Right lobe of liver (tissue), 4 donors: ENCODE measurements at regions not wholly inside any gene's neighbourhood (a gene's known extent, or its start where the extent isn't known, plus 50 kb on each side); places are given as distances from the start of the nearest gene placed in this dataset.

Source experiments
- CTCF ChIP-seq, 4 donors: fragments of 200-600 bp in 3 of 4; fragments of 450-650 bp in 1 of 4; IDR thresholded peaks; one replicate each; pipeline versions ENCODE4 v1.5.1 to v1.8.0; 2016 to 2022; ENCODE audit warnings: antibody characterized with exemption in 4 of 4, mild to moderate bottlenecking in 2 of 4
- POLR2A ChIP-seq: fragments of 450-650 bp; IDR thresholded peaks from one replicate; pipeline ENCODE4 v1.6.1; 2017; ENCODE audit warnings: antibody characterized with exemption, mild to moderate bottlenecking
- donor health status: DM: no; HTN: no; CAD: no.
- donor health status: DM: no; HTN: no; CAD: no.
- donor health status: DM: no; HTN: yes; CAD: no.

GRCh38 chr11:109885006-109885405 is 208.2 kb upstream of the ZC3H12C start:
- no peak for TF ChIP-seq CTCF (IDR thresholded peaks at IDR 0.05)
- no peak for TF ChIP-seq POLR2A
